ENCODE measurements at regions not wholly inside any gene's neighbourhood (a gene's known extent, or its start where the extent isn't known, plus 50 kb on each side); places are given as distances from the start of the nearest gene placed in this dataset.

DNA sequence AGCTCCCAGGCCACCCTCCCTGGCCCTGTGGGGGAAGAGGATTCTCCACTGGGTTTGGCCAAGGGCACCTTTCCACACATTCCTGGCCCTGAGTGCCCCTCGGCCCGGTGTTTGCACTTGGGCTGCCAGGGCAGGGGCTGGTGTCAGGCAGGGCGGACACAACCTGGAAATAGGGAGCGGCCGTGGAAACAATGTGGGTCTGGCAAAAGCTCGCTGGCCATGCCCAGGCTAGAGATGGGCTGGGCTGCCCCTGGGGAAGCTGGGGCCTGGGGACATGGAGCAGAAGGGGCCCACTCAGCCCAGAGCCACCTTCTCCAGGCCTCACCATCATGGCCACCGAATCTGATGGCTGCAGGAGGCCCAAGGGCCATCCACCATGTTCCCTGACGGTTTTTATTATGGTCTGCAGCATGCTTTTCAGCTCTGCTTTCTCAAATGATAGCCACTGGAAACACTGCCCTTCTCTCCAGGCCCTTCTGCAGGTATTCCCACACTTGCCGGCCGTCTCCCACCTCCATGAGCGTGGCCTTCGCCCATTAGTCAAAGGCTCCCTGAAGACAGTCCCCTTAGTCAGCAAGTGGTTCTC lies 275.1 kb downstream of the CYP26B1 start:
- TF ChIP-seq, protein P1, sequence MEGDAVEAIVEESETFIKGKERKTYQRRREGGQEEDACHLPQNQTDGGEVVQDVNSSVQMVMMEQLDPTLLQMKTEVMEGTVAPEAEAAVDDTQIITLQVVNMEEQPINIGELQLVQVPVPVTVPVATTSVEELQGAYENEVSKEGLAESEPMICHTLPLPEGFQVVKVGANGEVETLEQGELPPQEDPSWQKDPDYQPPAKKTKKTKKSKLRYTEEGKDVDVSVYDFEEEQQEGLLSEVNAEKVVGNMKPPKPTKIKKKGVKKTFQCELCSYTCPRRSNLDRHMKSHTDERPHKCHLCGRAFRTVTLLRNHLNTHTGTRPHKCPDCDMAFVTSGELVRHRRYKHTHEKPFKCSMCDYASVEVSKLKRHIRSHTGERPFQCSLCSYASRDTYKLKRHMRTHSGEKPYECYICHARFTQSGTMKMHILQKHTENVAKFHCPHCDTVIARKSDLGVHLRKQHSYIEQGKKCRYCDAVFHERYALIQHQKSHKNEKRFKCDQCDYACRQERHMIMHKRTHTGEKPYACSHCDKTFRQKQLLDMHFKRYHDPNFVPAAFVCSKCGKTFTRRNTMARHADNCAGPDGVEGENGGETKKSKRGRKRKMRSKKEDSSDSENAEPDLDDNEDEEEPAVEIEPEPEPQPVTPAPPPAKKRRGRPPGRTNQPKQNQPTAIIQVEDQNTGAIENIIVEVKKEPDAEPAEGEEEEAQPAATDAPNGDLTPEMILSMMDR (IDR thresholded peaks at IDR 0.05), result no peak
- no peak for TF ChIP-seq POLR2A (IDR thresholded peaks at IDR 0.05)
